Fibroblast of lung (primary cell): ENCODE measurements at regions not wholly inside any gene's neighbourhood (a gene's known extent, or its start where the extent isn't known, plus 50 kb on each side); places are given as distances from the start of the nearest gene placed in this dataset.

Experiments
- DNase-seq, 2 donors: peaks; one replicate each; pipeline versions ENCODE4 v3.0.0 to v3.0.0-alpha.2; 2010; ENCODE audit warnings: low read depth in 2 of 2
- H2AFZ ChIP-seq: 2 replicates; pipeline ENCODE4 v1.5.1; 2012; ENCODE audit warnings: low read length, control low read depth, inconsistent platforms
- H3K27ac ChIP-seq: 2 replicates; pipeline ENCODE4 v1.5.1; 2011; ENCODE audit warnings: low read length, control low read depth; ENCODE audit not compliant: insufficient read depth
- H3K27me3 ChIP-seq: 2 replicates; pipeline ENCODE4 v1.5.1; 2011; ENCODE audit warnings: mild to moderate bottlenecking, low read length; ENCODE audit not compliant: control insufficient read depth, insufficient read depth
- H3K36me3 ChIP-seq: 2 replicates; pipeline ENCODE4 v1.5.1; 2011; ENCODE audit warnings: low read length; ENCODE audit not compliant: control insufficient read depth, insufficient read depth
- H3K4me1 ChIP-seq: 2 replicates; pipeline ENCODE4 v1.5.1; 2011; ENCODE audit warnings: low read length; ENCODE audit not compliant: control insufficient read depth, insufficient read depth; ENCODE audit errors: extremely low read depth
- H3K4me2 ChIP-seq: 2 replicates; pipeline ENCODE4 v1.5.1; 2011; ENCODE audit warnings: low read length, control low read depth; ENCODE audit not compliant: insufficient read depth; ENCODE audit errors: extremely low read depth
- H3K4me3 ChIP-seq, 4 experiments: fragments of 200-600 bp in 1 of 4; sonication (generic) in 1 of 4; replicated peaks in 1 of 4; 2 replicates each; pipeline ENCODE4 v1.5.1; 2011 to 2016; ENCODE audit warnings: low read length in 4 of 4, low read depth in 3 of 4, mild to moderate bottlenecking in 3 of 4, control low read depth in 2 of 4, inconsistent platforms in 1 of 4, mixed read lengths in 1 of 4; ENCODE audit not compliant: insufficient read depth in 1 of 4; ENCODE audit errors: control extremely low read depth in 1 of 4
- H3K79me2 ChIP-seq: 2 replicates; pipeline ENCODE4 v1.5.1; 2012; ENCODE audit warnings: mild to moderate bottlenecking, low read length, inconsistent platforms; ENCODE audit not compliant: control insufficient read depth, insufficient read depth
- H3K9ac ChIP-seq: 2 replicates; pipeline ENCODE4 v1.5.1; 2011; ENCODE audit warnings: mild to moderate bottlenecking, low read length, control low read depth; ENCODE audit not compliant: insufficient read depth
- H3K9me3 ChIP-seq: 2 replicates; pipeline ENCODE4 v1.5.1; 2012; ENCODE audit warnings: low read depth, low read length; ENCODE audit not compliant: control insufficient read depth, insufficient read depth
- H4K20me1 ChIP-seq: 2 replicates; pipeline ENCODE4 v1.5.1; 2011; ENCODE audit warnings: low read length; ENCODE audit not compliant: control insufficient read depth, insufficient read depth; ENCODE audit errors: extremely low read depth
- EZH2 ChIP-seq: IDR thresholded peaks from 2 replicates; pipeline ENCODE4 v1.5.1; 2012; ENCODE audit warnings: low read length, control low read depth, mild to moderate bottlenecking; ENCODE audit errors: missing control alignments
- TF ChIP-seq, protein P1 (sequence below), 2 donors: IDR thresholded peaks in 1 of 2; conservative IDR thresholded peaks in 1 of 2; 1 replicate in 1 of 2; 2 replicates in 1 of 2; pipeline ENCODE4 v1.5.1; 2011 to 2012; ENCODE audit warnings: low read length in 2 of 2, control low read depth in 1 of 2, inconsistent platforms in 1 of 2, low read depth in 1 of 2, mild to moderate bottlenecking in 1 of 2

DNA sequence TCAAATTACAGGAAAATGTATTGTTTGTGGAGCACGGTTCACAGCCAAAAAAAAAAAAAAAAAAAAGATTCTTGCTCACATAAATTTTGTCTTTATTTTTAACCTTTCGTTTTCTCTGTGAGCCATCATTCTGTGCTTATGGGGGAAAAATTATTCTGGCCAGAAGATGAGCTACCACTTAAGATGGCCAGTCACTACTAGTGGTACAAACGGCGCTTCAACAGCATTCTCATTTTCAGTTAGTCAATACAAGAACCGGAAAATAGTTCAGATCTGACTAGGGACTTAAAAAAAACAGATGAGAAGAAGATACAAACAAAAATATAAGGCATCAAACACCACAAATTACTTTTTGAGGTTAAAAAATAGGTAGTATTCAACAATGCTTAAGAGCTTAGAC is 158.6 kb upstream of the CNTN5 start:
- Histone ChIP-seq H4K20me1 (no peaks in the 10 kb centered on the region), H2AFZ (no peak overlapping the region), H3K79me2 (no peaks in the 10 kb centered on the region), H3K4me3 (no peak overlapping the region), H3K9ac (no peak overlapping the region), H3K36me3 (no peaks in the 10 kb centered on the region), H3K4me1 (no peaks in the 10 kb centered on the region), H3K9me3 (no peaks in the 10 kb centered on the region), H3K4me2 (no peak overlapping the region), H3K27me3 (no peaks in the 10 kb centered on the region), H3K27ac (no peak overlapping the region)
- no peak for DNase-seq
- TF ChIP-seq, protein P1, sequence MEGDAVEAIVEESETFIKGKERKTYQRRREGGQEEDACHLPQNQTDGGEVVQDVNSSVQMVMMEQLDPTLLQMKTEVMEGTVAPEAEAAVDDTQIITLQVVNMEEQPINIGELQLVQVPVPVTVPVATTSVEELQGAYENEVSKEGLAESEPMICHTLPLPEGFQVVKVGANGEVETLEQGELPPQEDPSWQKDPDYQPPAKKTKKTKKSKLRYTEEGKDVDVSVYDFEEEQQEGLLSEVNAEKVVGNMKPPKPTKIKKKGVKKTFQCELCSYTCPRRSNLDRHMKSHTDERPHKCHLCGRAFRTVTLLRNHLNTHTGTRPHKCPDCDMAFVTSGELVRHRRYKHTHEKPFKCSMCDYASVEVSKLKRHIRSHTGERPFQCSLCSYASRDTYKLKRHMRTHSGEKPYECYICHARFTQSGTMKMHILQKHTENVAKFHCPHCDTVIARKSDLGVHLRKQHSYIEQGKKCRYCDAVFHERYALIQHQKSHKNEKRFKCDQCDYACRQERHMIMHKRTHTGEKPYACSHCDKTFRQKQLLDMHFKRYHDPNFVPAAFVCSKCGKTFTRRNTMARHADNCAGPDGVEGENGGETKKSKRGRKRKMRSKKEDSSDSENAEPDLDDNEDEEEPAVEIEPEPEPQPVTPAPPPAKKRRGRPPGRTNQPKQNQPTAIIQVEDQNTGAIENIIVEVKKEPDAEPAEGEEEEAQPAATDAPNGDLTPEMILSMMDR (conservative IDR thresholded peaks at IDR 0.05 in 1 of 2, IDR thresholded peaks at IDR 0.05 in 1 of 2; ENCODE audit: low read depth in 1 of 2, low read length in 2 of 2) = no peak
- TF ChIP-seq EZH2 = no peak

DNA sequence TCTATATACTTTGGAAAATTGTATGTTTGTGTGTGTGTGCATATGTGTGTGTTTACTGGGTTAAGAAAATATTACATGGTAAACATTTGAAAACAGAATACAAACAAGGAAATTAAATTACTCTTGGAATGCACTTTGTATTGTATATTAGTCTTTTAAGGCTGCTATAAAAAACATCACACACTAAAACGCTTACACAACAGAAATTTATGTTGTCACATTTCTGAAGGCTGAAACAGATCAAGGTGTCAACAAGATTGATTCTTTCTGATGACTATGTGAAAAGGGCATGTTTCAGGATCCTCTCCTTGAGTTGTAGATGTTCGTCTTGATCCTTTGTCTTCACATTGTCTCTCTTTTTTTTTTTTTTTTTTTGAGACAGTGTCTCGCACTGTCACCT is 149.1 kb upstream of the CNTN5 start:
- Histone ChIP-seq H3K27ac (no peak overlapping the region), H3K79me2 (no peaks in the 10 kb centered on the region), H4K20me1 (no peaks in the 10 kb centered on the region), H3K4me3 (no peak overlapping the region), H3K36me3 (no peaks in the 10 kb centered on the region), H3K9me3 (no peaks in the 10 kb centered on the region), H3K9ac (no peak overlapping the region), H3K4me2 (no peak overlapping the region), H3K27me3 (no peaks in the 10 kb centered on the region), H2AFZ (no peak overlapping the region), H3K4me1 (no peaks in the 10 kb centered on the region)
- TF ChIP-seq, protein P1 (conservative IDR thresholded peaks at IDR 0.05 in 1 of 2, IDR thresholded peaks at IDR 0.05 in 1 of 2; ENCODE audit: low read depth in 1 of 2, low read length in 2 of 2) = no peak
- TF ChIP-seq EZH2 = no peak
- DNase-seq = no peak

DNA sequence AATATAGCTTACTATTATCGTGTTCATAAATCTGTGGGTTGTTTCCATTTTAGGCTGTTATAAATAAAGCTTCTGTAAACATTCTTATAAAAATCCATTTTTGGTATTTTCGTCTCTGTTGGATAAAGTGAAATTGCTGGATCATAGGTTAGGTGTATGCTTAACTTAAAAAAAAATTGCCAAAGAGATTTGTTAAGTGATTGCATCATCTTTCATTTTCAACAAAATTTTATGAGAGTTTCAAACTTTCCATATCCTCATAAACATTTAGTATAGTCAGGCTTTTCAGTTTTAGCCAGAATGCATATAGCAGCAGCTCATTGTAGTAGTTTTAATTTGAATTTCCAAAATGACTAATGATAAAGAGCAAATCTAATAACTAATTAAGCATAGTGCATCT is 146.7 kb upstream of the CNTN5 start:
- Histone ChIP-seq H3K79me2 (no peaks in the 10 kb centered on the region), H3K27ac (no peak overlapping the region), H3K9ac (no peak overlapping the region), H3K4me1 (no peaks in the 10 kb centered on the region), H3K4me3 (no peak overlapping the region), H3K4me2 (no peak overlapping the region), H4K20me1 (no peaks in the 10 kb centered on the region), H2AFZ (no peak overlapping the region), H3K27me3 (no peaks in the 10 kb centered on the region), H3K36me3 (no peaks in the 10 kb centered on the region), H3K9me3 (no peaks in the 10 kb centered on the region)
- DNase-seq = no peak
- no peak for TF ChIP-seq EZH2
- TF ChIP-seq, protein P1 (conservative IDR thresholded peaks at IDR 0.05 in 1 of 2, IDR thresholded peaks at IDR 0.05 in 1 of 2; ENCODE audit: low read depth in 1 of 2, low read length in 2 of 2) = no peak
